ENCODE measurements at regions not wholly inside any gene's neighbourhood (a gene's known extent, or its start where the extent isn't known, plus 50 kb on each side); places are given as distances from the start of the nearest gene placed in this dataset.

DNA sequence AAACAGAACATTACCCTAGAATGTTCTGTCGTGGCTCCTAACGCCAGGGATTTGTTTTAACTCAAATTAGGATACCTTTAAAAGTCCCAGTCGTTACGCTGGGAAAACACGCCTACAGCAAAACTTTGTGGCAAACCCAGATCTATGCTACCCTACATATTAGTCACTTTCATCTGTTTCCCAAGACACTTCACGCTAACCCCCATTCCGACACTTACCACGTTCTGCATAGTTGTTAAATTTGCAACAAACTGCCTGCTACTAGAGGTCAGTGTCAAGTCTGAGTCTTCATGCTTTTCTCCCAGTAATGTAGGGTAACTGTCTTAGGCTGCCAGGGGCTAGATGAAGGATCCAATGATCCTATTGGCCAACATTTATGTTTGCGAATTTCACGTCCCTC lies 140.3 kb downstream of the RASEF start:
- TF ChIP-seq, protein P1, sequence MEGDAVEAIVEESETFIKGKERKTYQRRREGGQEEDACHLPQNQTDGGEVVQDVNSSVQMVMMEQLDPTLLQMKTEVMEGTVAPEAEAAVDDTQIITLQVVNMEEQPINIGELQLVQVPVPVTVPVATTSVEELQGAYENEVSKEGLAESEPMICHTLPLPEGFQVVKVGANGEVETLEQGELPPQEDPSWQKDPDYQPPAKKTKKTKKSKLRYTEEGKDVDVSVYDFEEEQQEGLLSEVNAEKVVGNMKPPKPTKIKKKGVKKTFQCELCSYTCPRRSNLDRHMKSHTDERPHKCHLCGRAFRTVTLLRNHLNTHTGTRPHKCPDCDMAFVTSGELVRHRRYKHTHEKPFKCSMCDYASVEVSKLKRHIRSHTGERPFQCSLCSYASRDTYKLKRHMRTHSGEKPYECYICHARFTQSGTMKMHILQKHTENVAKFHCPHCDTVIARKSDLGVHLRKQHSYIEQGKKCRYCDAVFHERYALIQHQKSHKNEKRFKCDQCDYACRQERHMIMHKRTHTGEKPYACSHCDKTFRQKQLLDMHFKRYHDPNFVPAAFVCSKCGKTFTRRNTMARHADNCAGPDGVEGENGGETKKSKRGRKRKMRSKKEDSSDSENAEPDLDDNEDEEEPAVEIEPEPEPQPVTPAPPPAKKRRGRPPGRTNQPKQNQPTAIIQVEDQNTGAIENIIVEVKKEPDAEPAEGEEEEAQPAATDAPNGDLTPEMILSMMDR (IDR thresholded peaks at IDR 0.05) = no peak
- no peak for TF ChIP-seq POLR2A (IDR thresholded peaks at IDR 0.05)

Measured in lower leg skin (tissue), 3 donors.